ENCODE measurements at regions not wholly inside any gene's neighbourhood (a gene's known extent, or its start where the extent isn't known, plus 50 kb on each side); places are given as distances from the start of the nearest gene placed in this dataset.

DNA sequence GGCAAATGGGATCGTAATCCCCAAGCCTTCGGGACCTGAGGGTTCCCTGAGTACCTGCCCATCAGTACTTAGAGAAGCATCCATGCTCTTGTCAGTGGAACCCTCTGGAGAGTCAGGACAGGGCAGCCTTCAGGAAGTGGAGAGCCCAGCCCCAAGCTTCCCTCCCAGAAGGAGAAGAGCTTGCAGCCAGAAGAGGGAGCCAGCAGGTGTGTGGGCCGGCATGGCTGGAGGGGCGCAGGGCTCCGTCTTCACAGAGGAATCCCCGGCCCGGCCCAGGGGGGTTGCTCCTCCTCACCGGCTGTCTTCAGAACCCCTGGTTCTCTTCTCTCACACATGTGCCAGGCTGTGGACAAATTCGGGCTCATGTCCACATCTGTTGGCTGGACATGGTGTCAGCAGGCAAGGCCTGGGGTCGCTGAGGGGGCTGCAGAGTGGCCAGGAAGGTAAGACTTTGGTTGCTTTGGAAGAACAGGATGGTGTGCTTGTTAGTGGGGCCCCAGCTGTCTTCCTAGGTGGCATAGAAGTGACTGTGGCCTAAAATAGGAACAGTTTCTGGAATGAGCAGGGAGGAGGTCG, 58.9 kb upstream of the RXRA start:
- Histone ChIP-seq H2BK5ac (ENCODE audit: low read depth, low read length, poor library complexity, severe bottlenecking) (no peak overlapping the region), H2BK20ac (ENCODE audit: low read depth, low read length) (no peak overlapping the region), H3K9me3 (ENCODE audit: control insufficient read depth, insufficient read depth, low read length) (no peaks in the 10 kb centered on the region), H2AK9ac (replicated peaks; ENCODE audit: low read depth, low read length, poor library complexity) (no peak overlapping the region), H2BK120ac (ENCODE audit: low read depth, low read length) (no peak overlapping the region), H3K36me3 (ENCODE audit: control insufficient read depth, insufficient read depth, low read length) (no peaks in the 10 kb centered on the region), H3K14ac (replicated peaks; ENCODE audit: low read depth, low read length) (no peak overlapping the region), H2AK5ac (ENCODE audit: low read depth, low read length) (no peak overlapping the region), H4K91ac (ENCODE audit: insufficient read depth, low read depth, low read length) (no peak overlapping the region), H2BK15ac (ENCODE audit: low read depth, low read length) (no peak overlapping the region), H3K4ac (ENCODE audit: low read depth, low read length) (no peak overlapping the region), H3K4me2 (ENCODE audit: low read depth, low read length) (no peak overlapping the region), H3K23ac (ENCODE audit: low read depth, low read length) (no peak overlapping the region), H2AFZ (replicated peaks; ENCODE audit: low read length, poor library complexity) (no peak overlapping the region), H3K9ac (ENCODE audit: low read depth, low read length) (no peak overlapping the region), H4K5ac (ENCODE audit: low read depth, low read length) (no peak overlapping the region), H4K8ac (ENCODE audit: low read depth in 2 of 2, low read length in 2 of 2) (no peak overlapping the region), H3K27me3 (ENCODE audit: control insufficient read depth, insufficient read depth, low read length) (peaks cover 68% of the 10 kb centered on the region), H3K18ac (ENCODE audit: low read depth, low read length) (no peak overlapping the region), H3K4me3 (ENCODE audit: insufficient read depth, low read depth, low read length) (no peak overlapping the region), H3K9me1 (ENCODE audit: insufficient read depth, low read length) (no peaks in the 10 kb centered on the region), H3K4me1 (ENCODE audit: control insufficient read depth, insufficient read depth, low read length) (peaks cover 5% of the 10 kb centered on the region), H3K27ac (ENCODE audit: insufficient read depth, low read length) (no peak overlapping the region), H4K20me1 (ENCODE audit: insufficient read depth, low read length) (no peaks in the 10 kb centered on the region; the same call in 1 of the 2 replicates), H3K56ac (ENCODE audit: extremely low read depth, insufficient read depth, low read length) (no peak overlapping the region), H3K79me1 (ENCODE audit: low read depth in 1 of 2, low read length in 2 of 2) (no peaks in the 10 kb centered on the region)
- TF ChIP-seq USF2 (IDR thresholded peaks at IDR 0.05; ENCODE audit: low read depth, low read length): no peak
- TF ChIP-seq CEBPB (IDR thresholded peaks at IDR 0.05; ENCODE audit: low read depth, low read length): no peak
- TF ChIP-seq CHD1 (IDR thresholded peaks at IDR 0.05; ENCODE audit: low read depth, low read length): no peak
- no peak for TF ChIP-seq BHLHE40 (IDR thresholded peaks at IDR 0.05; ENCODE audit: low read depth, low read length)
- TF ChIP-seq MAZ (IDR thresholded peaks at IDR 0.05; ENCODE audit: borderline replicate concordance, low read depth, low read length): no peak
- TF ChIP-seq NFE2L2 (IDR thresholded peaks at IDR 0.05; ENCODE audit: low read depth, low read length): no peak
- no peak for TF ChIP-seq MXI1 (IDR thresholded peaks at IDR 0.05; ENCODE audit: borderline replicate concordance, low read depth, low read length)
- TF ChIP-seq CTCF (conservative IDR thresholded peaks at IDR 0.05; ENCODE audit: low read depth, low read length): no peak
- TF ChIP-seq RFX5 (IDR thresholded peaks at IDR 0.05; ENCODE audit: low read depth, low read length): no peak
- TF ChIP-seq MAFK (IDR thresholded peaks at IDR 0.05; ENCODE audit: low read depth, low read length): no peak
- TF ChIP-seq SMC3 (IDR thresholded peaks at IDR 0.05; ENCODE audit: low read depth, low read length): no peak
- no peak for TF ChIP-seq RAD21 (IDR thresholded peaks at IDR 0.05; ENCODE audit: low read length)
- no peak for TF ChIP-seq RCOR1 (IDR thresholded peaks at IDR 0.05; ENCODE audit: insufficient replicate concordance, low read length)
- no peak for TF ChIP-seq FOS (IDR thresholded peaks at IDR 0.05; ENCODE audit: low read depth, low read length)
- no peak for TF ChIP-seq ELK1 (IDR thresholded peaks at IDR 0.05; ENCODE audit: borderline replicate concordance, low read depth, low read length)
- no peak for TF ChIP-seq POLR2A (IDR thresholded peaks at IDR 0.05; ENCODE audit: low read depth, low read length)
- in situ Hi-C loops (cut with MboI; ENCODE audit: low sequenced_read_pairs) (no loop called here), intact Hi-C loops (cut with micrococcal nuclease) (no loop called here), dilution Hi-C loops (cut with HindIII; ENCODE audit: low sequenced_read_pairs, unreplicated experiment) (no loop called here)
- no peak for DNase-seq
- BruUV-seq (replicated peaks): no TSS peak
- WGBS, 2 experiments (ENCODE audit: extremely low coverage in 2 of 2, insufficient read length in 1 of 2): 80% methylated on average over 6 of the region's 11 CpGs; no CpG with 5 or more reads in 1 of the 2 experiments
- ChIA-PET CTCF (no interaction called here), POLR2A (ENCODE audit: unreplicated experiment) (no interaction called here)
- ATAC-seq (ENCODE audit: low read depth): no peak
